Omental fat pad (tissue), 3 donors: ENCODE measurements at regions not wholly inside any gene's neighbourhood (a gene's known extent, or its start where the extent isn't known, plus 50 kb on each side); places are given as distances from the start of the nearest gene placed in this dataset.
"Not testable (repeated sequence)": the region's sequence is repeated elsewhere in the genome, so short reads cannot be mapped to it uniquely, and the experiment has no call there.

Experiments used
- ATAC-seq: fragments of 150-250 bp; one replicate; pipeline ENCODE4 v1.9.1; 2016; ENCODE audit warnings: mild to moderate bottlenecking, moderate library complexity; ENCODE audit not compliant: low FRiP score
- DNase-seq: peaks from one replicate; pipeline ENCODE4 v3.0.0-alpha.2; 2019; ENCODE audit warnings: low spot score
- CTCF ChIP-seq, 3 donors: fragments of 450-650 bp; IDR thresholded peaks; one replicate each; pipeline ENCODE4 v1.5.1; 2016 to 2017; ENCODE audit warnings: antibody characterized with exemption in 3 of 3, mild to moderate bottlenecking in 3 of 3, moderate library complexity in 2 of 3

DNA sequence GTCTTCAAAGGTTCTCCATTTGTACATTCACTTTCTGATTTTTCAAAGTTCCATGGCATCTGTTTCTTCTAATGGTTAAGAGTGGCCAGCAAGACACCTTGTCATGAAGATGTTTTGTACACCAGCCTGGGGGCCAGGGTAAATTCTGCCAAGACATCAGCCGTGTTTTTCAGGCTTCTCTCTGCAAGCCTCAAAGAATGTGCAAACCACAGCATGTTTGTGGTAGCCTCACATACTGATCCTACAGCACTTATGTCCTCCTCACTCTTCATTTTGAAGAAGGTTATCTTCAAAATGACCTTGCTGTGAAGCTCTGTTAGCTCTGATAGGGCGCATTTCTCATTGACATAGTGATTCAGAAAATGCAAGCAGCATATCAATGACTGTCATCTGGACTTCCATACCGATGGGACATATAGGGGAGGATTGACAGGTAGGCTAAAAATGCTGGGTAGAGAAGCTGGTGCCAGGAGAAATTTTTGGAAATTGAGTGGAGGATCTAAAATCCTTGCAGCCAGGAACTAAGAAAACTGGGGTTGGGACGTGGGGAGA is 59.3 kb upstream of the SPTLC3 start:
- DNase-seq (no peak), ATAC-seq (no peak)
- TF ChIP-seq CTCF (IDR thresholded peaks at IDR 0.05), result no peak

GRCh38 chr20:12954254-12954653 is 54.5 kb upstream of the SPTLC3 start:
- not testable (repeated sequence) for ATAC-seq, DNase-seq

DNA sequence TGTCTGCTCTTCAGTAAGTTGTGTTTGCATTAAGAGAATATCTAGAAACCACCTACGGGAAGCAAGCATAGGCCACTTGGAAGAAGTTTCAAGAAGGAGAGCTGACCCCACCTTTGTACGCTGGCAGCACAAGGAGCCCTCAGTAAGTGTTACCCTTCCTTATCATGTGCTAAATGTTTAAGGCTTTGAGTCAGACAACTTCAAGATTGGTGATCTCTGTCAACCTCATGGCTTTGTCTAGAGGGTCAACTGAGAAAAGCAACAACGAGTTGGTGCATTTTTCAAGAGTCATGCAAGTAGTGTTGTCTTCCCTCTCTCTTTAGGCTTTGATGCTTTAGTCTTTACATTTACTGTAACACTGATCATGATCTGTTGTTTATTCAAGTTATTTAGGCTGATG is 53.2 kb upstream of the SPTLC3 start:
- no peak for DNase-seq
- ATAC-seq, result no peak
- no peak for TF ChIP-seq CTCF (IDR thresholded peaks at IDR 0.05)

GRCh38 chr20:12956303-12956702 is 52.5 kb upstream of the SPTLC3 start:
- DNase-seq, result no peak
- no peak for ATAC-seq
- no peak for TF ChIP-seq CTCF (IDR thresholded peaks at IDR 0.05)

GRCh38 chr20:12957968-12958367 is 50.8 kb upstream of the SPTLC3 start:
- DNase-seq, result no peak
- no peak for ATAC-seq
- no peak for TF ChIP-seq CTCF (IDR thresholded peaks at IDR 0.05)
